ENCODE measurements at regions not wholly inside any gene's neighbourhood (a gene's known extent, or its start where the extent isn't known, plus 50 kb on each side); places are given as distances from the start of the nearest gene placed in this dataset.

DNA sequence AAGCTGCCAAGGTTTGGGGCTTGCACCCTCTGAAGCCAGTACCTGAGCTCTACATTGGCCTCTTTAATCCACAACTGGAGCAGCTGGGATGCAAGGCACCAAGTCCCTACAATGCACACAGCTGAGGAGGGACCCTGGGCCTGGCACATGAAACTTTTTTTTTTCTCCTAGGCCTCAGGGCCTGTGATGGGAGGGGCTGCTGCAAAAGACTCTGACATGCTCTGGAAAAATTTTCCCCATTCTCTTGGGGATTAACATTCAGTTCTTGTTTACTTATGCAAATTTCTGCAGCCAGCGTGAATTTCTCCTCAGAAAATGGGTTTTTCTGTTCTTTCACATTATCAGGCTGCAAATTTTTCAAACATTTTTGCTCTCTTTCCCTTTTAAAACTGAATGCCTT, 1072.2 kb downstream of the BRINP3 start:
- WGBS: 50% methylated on average over 1 of the region's 1 CpG
- Histone ChIP-seq H3K9ac (ENCODE audit: low read depth in 1 of 2, low read length in 2 of 2) (no peak overlapping the region), H3K4me3 (ENCODE audit: low read depth in 1 of 3, low read length in 3 of 3) (no peak overlapping the region), H3K4me1 (ENCODE audit: control insufficient read depth in 4 of 4, insufficient read depth in 4 of 4, low read length in 3 of 4) (no peaks in the 10 kb centered on the region), H3K36me3 (ENCODE audit: control insufficient read depth in 4 of 4, insufficient read depth in 3 of 4, low read depth in 1 of 4, low read length in 3 of 4) (no peaks in the 10 kb centered on the region), H3K27me3 (ENCODE audit: control insufficient read depth in 4 of 4, insufficient read depth in 4 of 4, low read length in 3 of 4) (no peaks in the 10 kb centered on the region), H3K9me3 (ENCODE audit: control insufficient read depth in 4 of 4, low read length in 3 of 4) (no peaks in the 10 kb centered on the region), H3K27ac (ENCODE audit: low read depth in 1 of 2, low read length in 2 of 2) (no peak overlapping the region)
- TF ChIP-seq, protein P1, sequence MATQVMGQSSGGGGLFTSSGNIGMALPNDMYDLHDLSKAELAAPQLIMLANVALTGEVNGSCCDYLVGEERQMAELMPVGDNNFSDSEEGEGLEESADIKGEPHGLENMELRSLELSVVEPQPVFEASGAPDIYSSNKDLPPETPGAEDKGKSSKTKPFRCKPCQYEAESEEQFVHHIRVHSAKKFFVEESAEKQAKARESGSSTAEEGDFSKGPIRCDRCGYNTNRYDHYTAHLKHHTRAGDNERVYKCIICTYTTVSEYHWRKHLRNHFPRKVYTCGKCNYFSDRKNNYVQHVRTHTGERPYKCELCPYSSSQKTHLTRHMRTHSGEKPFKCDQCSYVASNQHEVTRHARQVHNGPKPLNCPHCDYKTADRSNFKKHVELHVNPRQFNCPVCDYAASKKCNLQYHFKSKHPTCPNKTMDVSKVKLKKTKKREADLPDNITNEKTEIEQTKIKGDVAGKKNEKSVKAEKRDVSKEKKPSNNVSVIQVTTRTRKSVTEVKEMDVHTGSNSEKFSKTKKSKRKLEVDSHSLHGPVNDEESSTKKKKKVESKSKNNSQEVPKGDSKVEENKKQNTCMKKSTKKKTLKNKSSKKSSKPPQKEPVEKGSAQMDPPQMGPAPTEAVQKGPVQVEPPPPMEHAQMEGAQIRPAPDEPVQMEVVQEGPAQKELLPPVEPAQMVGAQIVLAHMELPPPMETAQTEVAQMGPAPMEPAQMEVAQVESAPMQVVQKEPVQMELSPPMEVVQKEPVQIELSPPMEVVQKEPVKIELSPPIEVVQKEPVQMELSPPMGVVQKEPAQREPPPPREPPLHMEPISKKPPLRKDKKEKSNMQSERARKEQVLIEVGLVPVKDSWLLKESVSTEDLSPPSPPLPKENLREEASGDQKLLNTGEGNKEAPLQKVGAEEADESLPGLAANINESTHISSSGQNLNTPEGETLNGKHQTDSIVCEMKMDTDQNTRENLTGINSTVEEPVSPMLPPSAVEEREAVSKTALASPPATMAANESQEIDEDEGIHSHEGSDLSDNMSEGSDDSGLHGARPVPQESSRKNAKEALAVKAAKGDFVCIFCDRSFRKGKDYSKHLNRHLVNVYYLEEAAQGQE (IDR thresholded peaks at IDR 0.05): no peak
- TF ChIP-seq RAD21 (IDR thresholded peaks at IDR 0.05): no peak
- TF ChIP-seq GABPA (IDR thresholded peaks at IDR 0.05 in 1 of 2, conservative IDR thresholded peaks at IDR 0.05 in 1 of 2): no peak
- no peak for TF ChIP-seq JUND (IDR thresholded peaks at IDR 0.05)
- no peak for TF ChIP-seq NR2F2 (IDR thresholded peaks at IDR 0.05)
- no peak for TF ChIP-seq TAF1 (conservative IDR thresholded peaks at IDR 0.05)
- TF ChIP-seq, protein P2, sequence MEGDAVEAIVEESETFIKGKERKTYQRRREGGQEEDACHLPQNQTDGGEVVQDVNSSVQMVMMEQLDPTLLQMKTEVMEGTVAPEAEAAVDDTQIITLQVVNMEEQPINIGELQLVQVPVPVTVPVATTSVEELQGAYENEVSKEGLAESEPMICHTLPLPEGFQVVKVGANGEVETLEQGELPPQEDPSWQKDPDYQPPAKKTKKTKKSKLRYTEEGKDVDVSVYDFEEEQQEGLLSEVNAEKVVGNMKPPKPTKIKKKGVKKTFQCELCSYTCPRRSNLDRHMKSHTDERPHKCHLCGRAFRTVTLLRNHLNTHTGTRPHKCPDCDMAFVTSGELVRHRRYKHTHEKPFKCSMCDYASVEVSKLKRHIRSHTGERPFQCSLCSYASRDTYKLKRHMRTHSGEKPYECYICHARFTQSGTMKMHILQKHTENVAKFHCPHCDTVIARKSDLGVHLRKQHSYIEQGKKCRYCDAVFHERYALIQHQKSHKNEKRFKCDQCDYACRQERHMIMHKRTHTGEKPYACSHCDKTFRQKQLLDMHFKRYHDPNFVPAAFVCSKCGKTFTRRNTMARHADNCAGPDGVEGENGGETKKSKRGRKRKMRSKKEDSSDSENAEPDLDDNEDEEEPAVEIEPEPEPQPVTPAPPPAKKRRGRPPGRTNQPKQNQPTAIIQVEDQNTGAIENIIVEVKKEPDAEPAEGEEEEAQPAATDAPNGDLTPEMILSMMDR (IDR thresholded peaks at IDR 0.05; ENCODE audit: low read depth, low read length, missing input control): no peak
- no peak for TF ChIP-seq FOXA1 (IDR thresholded peaks at IDR 0.05)
- no peak for TF ChIP-seq YY1 (IDR thresholded peaks at IDR 0.05)
- no peak for DNase-seq (ENCODE audit: low spot score)

DNA sequence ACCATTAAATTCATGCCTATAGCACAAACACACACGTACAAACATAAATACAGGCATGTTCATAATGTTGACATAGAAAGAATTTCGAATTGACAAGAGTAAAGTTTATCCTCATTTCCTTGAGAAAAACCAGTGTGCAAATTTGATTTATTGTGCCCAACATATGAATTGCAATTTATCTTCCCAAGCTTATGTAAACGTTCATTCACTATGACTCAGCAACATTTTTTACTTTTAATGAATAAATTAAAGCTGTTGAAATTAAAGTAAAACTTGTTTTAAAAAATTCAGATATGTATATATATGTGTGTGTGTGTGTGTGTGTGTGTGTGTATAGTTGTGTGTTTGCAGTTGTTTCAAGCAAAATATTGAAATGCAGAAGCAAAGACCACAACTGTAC, 1067.9 kb downstream of the BRINP3 start:
- Histone ChIP-seq H3K4me3 (ENCODE audit: low read depth in 1 of 3, low read length in 3 of 3) (no peak overlapping the region), H3K27ac (ENCODE audit: low read depth in 1 of 2, low read length in 2 of 2) (no peak overlapping the region), H3K9ac (ENCODE audit: low read depth in 1 of 2, low read length in 2 of 2) (no peak overlapping the region), H3K9me3 (ENCODE audit: control insufficient read depth in 4 of 4, low read length in 3 of 4) (no peaks in the 10 kb centered on the region), H3K36me3 (ENCODE audit: control insufficient read depth in 4 of 4, insufficient read depth in 3 of 4, low read depth in 1 of 4, low read length in 3 of 4) (no peaks in the 10 kb centered on the region), H3K4me1 (ENCODE audit: control insufficient read depth in 4 of 4, insufficient read depth in 4 of 4, low read length in 3 of 4) (no peaks in the 10 kb centered on the region), H3K27me3 (ENCODE audit: control insufficient read depth in 4 of 4, insufficient read depth in 4 of 4, low read length in 3 of 4) (no peaks in the 10 kb centered on the region)
- DNase-seq (ENCODE audit: low spot score): no peak
- TF ChIP-seq YY1 (IDR thresholded peaks at IDR 0.05): no peak
- no peak for TF ChIP-seq SP1 (IDR thresholded peaks at IDR 0.05)
- TF ChIP-seq NR2F2 (IDR thresholded peaks at IDR 0.05): no peak
- no peak for TF ChIP-seq FOXA1 (IDR thresholded peaks at IDR 0.05)
- TF ChIP-seq, protein P3, sequence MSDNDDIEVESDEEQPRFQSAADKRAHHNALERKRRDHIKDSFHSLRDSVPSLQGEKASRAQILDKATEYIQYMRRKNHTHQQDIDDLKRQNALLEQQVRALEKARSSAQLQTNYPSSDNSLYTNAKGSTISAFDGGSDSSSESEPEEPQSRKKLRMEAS (IDR thresholded peaks at IDR 0.05): no peak
- no peak for TF ChIP-seq TAF1 (conservative IDR thresholded peaks at IDR 0.05)
- TF ChIP-seq, protein P2 (IDR thresholded peaks at IDR 0.05; ENCODE audit: low read depth, low read length, missing input control): no peak
- no peak for TF ChIP-seq GABPA (IDR thresholded peaks at IDR 0.05 in 1 of 2, conservative IDR thresholded peaks at IDR 0.05 in 1 of 2)
- TF ChIP-seq JUND (IDR thresholded peaks at IDR 0.05): no peak
- TF ChIP-seq HNF4G (IDR thresholded peaks at IDR 0.05): no peak
- TF ChIP-seq, protein P4, sequence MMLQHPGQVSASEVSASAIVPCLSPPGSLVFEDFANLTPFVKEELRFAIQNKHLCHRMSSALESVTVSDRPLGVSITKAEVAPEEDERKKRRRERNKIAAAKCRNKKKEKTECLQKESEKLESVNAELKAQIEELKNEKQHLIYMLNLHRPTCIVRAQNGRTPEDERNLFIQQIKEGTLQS (IDR thresholded peaks at IDR 0.05): no peak
- no peak for TF ChIP-seq EGR1 (IDR thresholded peaks at IDR 0.05; ENCODE audit: low read depth in 2 of 2)
- TF ChIP-seq, protein P5, sequence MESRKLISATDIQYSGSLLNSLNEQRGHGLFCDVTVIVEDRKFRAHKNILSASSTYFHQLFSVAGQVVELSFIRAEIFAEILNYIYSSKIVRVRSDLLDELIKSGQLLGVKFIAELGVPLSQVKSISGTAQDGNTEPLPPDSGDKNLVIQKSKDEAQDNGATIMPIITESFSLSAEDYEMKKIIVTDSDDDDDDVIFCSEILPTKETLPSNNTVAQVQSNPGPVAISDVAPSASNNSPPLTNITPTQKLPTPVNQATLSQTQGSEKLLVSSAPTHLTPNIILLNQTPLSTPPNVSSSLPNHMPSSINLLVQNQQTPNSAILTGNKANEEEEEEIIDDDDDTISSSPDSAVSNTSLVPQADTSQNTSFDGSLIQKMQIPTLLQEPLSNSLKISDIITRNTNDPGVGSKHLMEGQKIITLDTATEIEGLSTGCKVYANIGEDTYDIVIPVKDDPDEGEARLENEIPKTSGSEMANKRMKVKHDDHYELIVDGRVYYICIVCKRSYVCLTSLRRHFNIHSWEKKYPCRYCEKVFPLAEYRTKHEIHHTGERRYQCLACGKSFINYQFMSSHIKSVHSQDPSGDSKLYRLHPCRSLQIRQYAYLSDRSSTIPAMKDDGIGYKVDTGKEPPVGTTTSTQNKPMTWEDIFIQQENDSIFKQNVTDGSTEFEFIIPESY (IDR thresholded peaks at IDR 0.05): no peak
- TF ChIP-seq, protein P1 (IDR thresholded peaks at IDR 0.05): no peak
- no peak for TF ChIP-seq HNF4A (conservative IDR thresholded peaks at IDR 0.05)
- TF ChIP-seq FOXA2 (IDR thresholded peaks at IDR 0.05): no peak
- WGBS: 49% methylated on average over 3 of the region's 3 CpGs

Measured in liver (tissue), 8 donors.